Fibroblast of lung (primary cell): ENCODE measurements at regions not wholly inside any gene's neighbourhood (a gene's known extent, or its start where the extent isn't known, plus 50 kb on each side); places are given as distances from the start of the nearest gene placed in this dataset.

Source experiments
- DNase-seq, 2 donors: peaks; one replicate each; pipeline versions ENCODE4 v3.0.0 to v3.0.0-alpha.2; 2010; ENCODE audit warnings: low read depth in 2 of 2
- H2AFZ ChIP-seq: 2 replicates; pipeline ENCODE4 v1.5.1; 2012; ENCODE audit warnings: low read length, control low read depth, inconsistent platforms
- H3K27ac ChIP-seq: 2 replicates; pipeline ENCODE4 v1.5.1; 2011; ENCODE audit warnings: low read length, control low read depth; ENCODE audit not compliant: insufficient read depth
- H3K27me3 ChIP-seq: 2 replicates; pipeline ENCODE4 v1.5.1; 2011; ENCODE audit warnings: mild to moderate bottlenecking, low read length; ENCODE audit not compliant: control insufficient read depth, insufficient read depth
- H3K36me3 ChIP-seq: 2 replicates; pipeline ENCODE4 v1.5.1; 2011; ENCODE audit warnings: low read length; ENCODE audit not compliant: control insufficient read depth, insufficient read depth
- H3K4me1 ChIP-seq: 2 replicates; pipeline ENCODE4 v1.5.1; 2011; ENCODE audit warnings: low read length; ENCODE audit not compliant: control insufficient read depth, insufficient read depth; ENCODE audit errors: extremely low read depth
- H3K4me2 ChIP-seq: 2 replicates; pipeline ENCODE4 v1.5.1; 2011; ENCODE audit warnings: low read length, control low read depth; ENCODE audit not compliant: insufficient read depth; ENCODE audit errors: extremely low read depth
- H3K4me3 ChIP-seq, 4 experiments: fragments of 200-600 bp in 1 of 4; sonication (generic) in 1 of 4; replicated peaks in 1 of 4; 2 replicates each; pipeline ENCODE4 v1.5.1; 2011 to 2016; ENCODE audit warnings: low read length in 4 of 4, low read depth in 3 of 4, mild to moderate bottlenecking in 3 of 4, control low read depth in 2 of 4, inconsistent platforms in 1 of 4, mixed read lengths in 1 of 4; ENCODE audit not compliant: insufficient read depth in 1 of 4; ENCODE audit errors: control extremely low read depth in 1 of 4
- H3K79me2 ChIP-seq: 2 replicates; pipeline ENCODE4 v1.5.1; 2012; ENCODE audit warnings: mild to moderate bottlenecking, low read length, inconsistent platforms; ENCODE audit not compliant: control insufficient read depth, insufficient read depth
- H3K9ac ChIP-seq: 2 replicates; pipeline ENCODE4 v1.5.1; 2011; ENCODE audit warnings: mild to moderate bottlenecking, low read length, control low read depth; ENCODE audit not compliant: insufficient read depth
- H3K9me3 ChIP-seq: 2 replicates; pipeline ENCODE4 v1.5.1; 2012; ENCODE audit warnings: low read depth, low read length; ENCODE audit not compliant: control insufficient read depth, insufficient read depth
- H4K20me1 ChIP-seq: 2 replicates; pipeline ENCODE4 v1.5.1; 2011; ENCODE audit warnings: low read length; ENCODE audit not compliant: control insufficient read depth, insufficient read depth; ENCODE audit errors: extremely low read depth
- CTCF ChIP-seq, 2 donors: IDR thresholded peaks in 1 of 2; conservative IDR thresholded peaks in 1 of 2; 1 replicate in 1 of 2; 2 replicates in 1 of 2; pipeline ENCODE4 v1.5.1; 2011 to 2012; ENCODE audit warnings: low read length in 2 of 2, control low read depth in 1 of 2, inconsistent platforms in 1 of 2, low read depth in 1 of 2, mild to moderate bottlenecking in 1 of 2
- EZH2 ChIP-seq: IDR thresholded peaks from 2 replicates; pipeline ENCODE4 v1.5.1; 2012; ENCODE audit warnings: low read length, control low read depth, mild to moderate bottlenecking; ENCODE audit errors: missing control alignments

GRCh38 chr16:19366391-19366790, 51.3 kb upstream of the TMC5 start:
- no peak for DNase-seq
- Histone ChIP-seq H3K4me2 (no peak overlapping the region), H3K27ac (no peak overlapping the region), H3K27me3 (no peaks in the 10 kb centered on the region), H3K9ac (no peak overlapping the region), H3K9me3 (no peaks in the 10 kb centered on the region), H3K4me1 (no peaks in the 10 kb centered on the region), H4K20me1 (no peaks in the 10 kb centered on the region), H2AFZ (no peak overlapping the region), H3K79me2 (no peaks in the 10 kb centered on the region), H3K36me3 (no peaks in the 10 kb centered on the region), H3K4me3 (no peak overlapping the region)
- TF ChIP-seq CTCF (conservative IDR thresholded peaks at IDR 0.05 in 1 of 2, IDR thresholded peaks at IDR 0.05 in 1 of 2; ENCODE audit: low read depth in 1 of 2, low read length in 2 of 2) (no peak), EZH2 (no peak)

GRCh38 chr16:19367335-19367734, 50.3 kb upstream of the TMC5 start:
- H3K79me2 ChIP-seq: no peaks in the 10 kb centered on the region
- no peak overlapping the region for H3K4me2 ChIP-seq
- no peaks in the 10 kb centered on the region for H3K27me3 ChIP-seq
- H3K36me3 ChIP-seq: no peaks in the 10 kb centered on the region
- DNase-seq: no peak
- H3K4me3 ChIP-seq: no peak overlapping the region
- no peaks in the 10 kb centered on the region for H3K9me3 ChIP-seq
- no peaks in the 10 kb centered on the region for H4K20me1 ChIP-seq
- TF ChIP-seq CTCF (conservative IDR thresholded peaks at IDR 0.05 in 1 of 2, IDR thresholded peaks at IDR 0.05 in 1 of 2; ENCODE audit: low read depth in 1 of 2, low read length in 2 of 2) (no peak), EZH2 (no peak)
- H3K9ac ChIP-seq: no peak overlapping the region
- no peak overlapping the region for H2AFZ ChIP-seq
- no peaks in the 10 kb centered on the region for H3K4me1 ChIP-seq
- H3K27ac ChIP-seq: no peak overlapping the region
